WERI-Rb-1 (cell line): ENCODE measurements at regions not wholly inside any gene's neighbourhood (a gene's known extent, or its start where the extent isn't known, plus 50 kb on each side); places are given as distances from the start of the nearest gene placed in this dataset.

Experiments used
- DNase-seq: peaks from one replicate; pipeline ENCODE4 v3.0.0-alpha.2; 2020
- H3K27ac ChIP-seq: fragments of 250-450 bp; sonication (Bioruptor Pico); 2 replicates; pipeline ENCODE4 v1.5.1; 2020; ENCODE audit warnings: mild to moderate bottlenecking, moderate library complexity
- H3K27me3 ChIP-seq: fragments of 250-450 bp; sonication (Bioruptor Pico); 2 replicates; pipeline ENCODE4 v1.5.1; 2021; ENCODE audit warnings: mild to moderate bottlenecking, low read depth, moderate library complexity; ENCODE audit not compliant: insufficient read depth, severe bottlenecking
- H3K36me3 ChIP-seq: fragments of 250-450 bp; sonication (Bioruptor Pico); 2 replicates; pipeline ENCODE4 v1.5.1; 2020; ENCODE audit warnings: mild to moderate bottlenecking, moderate library complexity
- H3K4me3 ChIP-seq: 2 replicates; pipeline ENCODE4 v1.5.1; 2011; ENCODE audit warnings: low read depth, mild to moderate bottlenecking, control low read depth, low read length
- H3K9me3 ChIP-seq: fragments of 250-450 bp; sonication (Bioruptor Pico); 2 replicates; pipeline ENCODE4 v1.5.1; 2021; ENCODE audit warnings: mild to moderate bottlenecking, moderate library complexity; ENCODE audit not compliant: severe bottlenecking
- TF ChIP-seq, protein P1 (sequence below): IDR thresholded peaks from 2 replicates; pipeline ENCODE4 v1.5.1; 2011; ENCODE audit warnings: low read depth, mild to moderate bottlenecking, control low read depth, inconsistent platforms, low read length

DNA sequence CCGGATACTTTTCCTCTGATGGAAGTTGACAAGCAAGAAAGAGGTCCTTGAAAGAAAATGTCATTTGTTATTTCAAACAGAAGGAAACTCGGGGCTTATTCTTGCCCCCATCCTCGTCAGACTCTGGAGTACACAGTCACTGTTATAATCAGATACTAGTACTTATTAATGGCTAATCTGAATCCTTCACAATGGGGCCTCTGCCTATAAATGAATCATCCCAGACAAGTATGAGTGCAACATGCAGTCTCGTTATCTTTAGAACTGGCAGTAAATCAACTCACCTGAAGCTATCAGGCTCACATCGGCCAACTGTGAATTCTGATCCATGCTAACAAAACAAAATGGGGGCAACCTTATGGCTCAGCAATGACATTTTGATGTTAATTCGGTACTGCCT lies 216.7 kb downstream of the GRIN2B start:
- Histone ChIP-seq H3K27me3 (no peaks in the 10 kb centered on the region), H3K9me3 (no peaks in the 10 kb centered on the region), H3K36me3 (no peaks in the 10 kb centered on the region), H3K4me3 (no peak overlapping the region), H3K27ac (no peak overlapping the region)
- no peak for DNase-seq
- TF ChIP-seq, protein P1, sequence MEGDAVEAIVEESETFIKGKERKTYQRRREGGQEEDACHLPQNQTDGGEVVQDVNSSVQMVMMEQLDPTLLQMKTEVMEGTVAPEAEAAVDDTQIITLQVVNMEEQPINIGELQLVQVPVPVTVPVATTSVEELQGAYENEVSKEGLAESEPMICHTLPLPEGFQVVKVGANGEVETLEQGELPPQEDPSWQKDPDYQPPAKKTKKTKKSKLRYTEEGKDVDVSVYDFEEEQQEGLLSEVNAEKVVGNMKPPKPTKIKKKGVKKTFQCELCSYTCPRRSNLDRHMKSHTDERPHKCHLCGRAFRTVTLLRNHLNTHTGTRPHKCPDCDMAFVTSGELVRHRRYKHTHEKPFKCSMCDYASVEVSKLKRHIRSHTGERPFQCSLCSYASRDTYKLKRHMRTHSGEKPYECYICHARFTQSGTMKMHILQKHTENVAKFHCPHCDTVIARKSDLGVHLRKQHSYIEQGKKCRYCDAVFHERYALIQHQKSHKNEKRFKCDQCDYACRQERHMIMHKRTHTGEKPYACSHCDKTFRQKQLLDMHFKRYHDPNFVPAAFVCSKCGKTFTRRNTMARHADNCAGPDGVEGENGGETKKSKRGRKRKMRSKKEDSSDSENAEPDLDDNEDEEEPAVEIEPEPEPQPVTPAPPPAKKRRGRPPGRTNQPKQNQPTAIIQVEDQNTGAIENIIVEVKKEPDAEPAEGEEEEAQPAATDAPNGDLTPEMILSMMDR: no peak

- H3K27me3 ChIP-seq: no peaks in the 10 kb centered on the region
- no peaks in the 10 kb centered on the region for H3K36me3 ChIP-seq
- H3K4me3 ChIP-seq: no peak overlapping the region
- DNase-seq: no peak
- TF ChIP-seq, protein P1: no peak
- H3K27ac ChIP-seq: no peak overlapping the region
- H3K9me3 ChIP-seq: no peaks in the 10 kb centered on the region
Observed at GRCh38 chr12:13749389-13749788, 232.0 kb downstream of the GRIN2B start.

DNA sequence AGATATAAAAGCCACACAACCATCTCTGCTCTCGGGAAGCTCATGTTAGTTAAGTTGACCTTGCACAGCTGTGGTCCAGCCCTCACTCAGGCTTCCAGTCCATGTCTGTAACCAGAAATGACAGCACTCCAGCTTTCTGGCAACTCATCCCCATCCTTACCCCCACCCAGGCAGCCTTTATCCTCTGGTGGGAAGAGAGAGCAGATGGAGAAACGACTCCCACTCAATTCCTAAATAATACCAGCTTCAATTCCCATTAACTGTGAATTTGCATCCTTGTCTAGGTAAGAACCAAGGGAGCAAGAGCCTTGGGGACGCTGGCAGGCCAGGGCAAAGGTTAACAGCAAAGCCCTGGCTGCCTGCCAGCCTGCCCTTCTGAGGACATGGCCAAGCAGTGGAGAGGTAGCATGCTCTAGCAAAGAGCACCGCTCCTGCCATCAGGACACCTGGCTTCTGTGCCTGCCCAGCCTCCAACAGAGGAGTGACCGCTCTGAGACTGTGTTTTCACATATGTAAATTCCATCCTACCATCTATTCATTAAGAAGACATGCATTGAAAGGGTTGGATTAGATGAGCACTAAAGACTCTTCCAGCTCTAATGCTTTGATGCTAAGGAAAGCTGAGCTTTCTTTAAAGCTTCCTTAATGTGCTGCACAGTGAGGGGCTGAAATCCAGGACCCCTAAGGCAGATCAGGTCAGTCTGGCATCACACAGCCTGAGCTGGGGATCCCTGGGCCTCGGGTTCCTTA lies 236.1 kb downstream of the GRIN2B start:
- Histone ChIP-seq H3K36me3 (no peaks in the 10 kb centered on the region), H3K9me3 (no peaks in the 10 kb centered on the region), H3K27me3 (no peaks in the 10 kb centered on the region), H3K4me3 (peak overlapping the region; percentile 38), H3K27ac (peak overlapping the region; percentile 76)
- peak; percentile 74 for DNase-seq
- TF ChIP-seq, protein P1: no peak

DNA sequence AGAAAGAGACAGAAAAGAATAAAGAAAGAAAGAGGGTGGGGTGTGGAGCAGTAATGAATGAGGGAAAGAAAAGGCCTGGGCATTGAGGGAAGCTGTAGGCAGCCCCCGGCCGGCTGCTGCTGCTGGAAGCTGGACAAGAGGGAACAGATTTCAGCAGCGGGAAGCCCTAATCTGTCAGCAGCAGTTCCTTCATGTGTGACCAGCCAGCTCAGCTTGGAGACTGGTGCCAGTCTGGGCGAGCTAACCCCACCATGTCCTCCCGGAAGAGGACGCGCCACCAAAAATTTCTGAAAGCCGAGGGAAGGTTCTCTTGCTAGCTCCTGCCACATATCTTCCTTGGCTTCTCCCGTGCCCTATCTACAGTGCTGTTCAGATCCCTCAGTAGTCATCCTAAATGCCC lies 236.8 kb downstream of the GRIN2B start:
- TF ChIP-seq, protein P1: no peak
- peak overlapping the region; percentile 76 for H3K27ac ChIP-seq
- peak; percentile 82 for DNase-seq
- H3K4me3 ChIP-seq: peak overlapping the region; percentile 38
- no peaks in the 10 kb centered on the region for H3K9me3 ChIP-seq
- no peaks in the 10 kb centered on the region for H3K36me3 ChIP-seq
- no peaks in the 10 kb centered on the region for H3K27me3 ChIP-seq

GRCh38 chr12:13740149-13740545 lies 241.3 kb downstream of the GRIN2B start:
- Histone ChIP-seq H3K27ac (no peak overlapping the region), H3K9me3 (no peaks in the 10 kb centered on the region), H3K4me3 (no peak overlapping the region), H3K27me3 (no peaks in the 10 kb centered on the region), H3K36me3 (no peaks in the 10 kb centered on the region)
- DNase-seq: no peak
- TF ChIP-seq, protein P1: no peak

GRCh38 chr12:13735734-13736133 lies 245.7 kb downstream of the GRIN2B start:
- H3K4me3 ChIP-seq: no peak overlapping the region
- no peaks in the 10 kb centered on the region for H3K9me3 ChIP-seq
- H3K36me3 ChIP-seq: no peaks in the 10 kb centered on the region
- H3K27ac ChIP-seq: no peak overlapping the region
- TF ChIP-seq, protein P1: no peak
- no peak for DNase-seq
- no peaks in the 10 kb centered on the region for H3K27me3 ChIP-seq
